KBM-7 (cell line): ENCODE measurements at regions not wholly inside any gene's neighbourhood (a gene's known extent, or its start where the extent isn't known, plus 50 kb on each side); places are given as distances from the start of the nearest gene placed in this dataset.
A peak's percentile ranks its signal among the peaks of the same experiment; 100 is the strongest.
"Not testable (repeated sequence)": the region's sequence is repeated elsewhere in the genome, so short reads cannot be mapped to it uniquely, and the experiment has no call there.

Experiments used
- DNase-seq: peaks from one replicate; pipeline ENCODE4 v3.0.0-alpha.2; 2015
- in situ Hi-C: fragments of 300-500 bp; cut with MboI; formaldehyde crosslinking; loops from 2 replicates; pipeline ENCODE4 v1.14.3; 2020; ENCODE audit warnings: low sequenced_read_pairs, low pct_unique_long_range_greater_than_20kb, mixed read lengths

GRCh38 chr2:193836424-193837006 lies 1641.8 kb upstream of the TMEFF2 start:
- DNase-seq, in situ Hi-C loops: not testable (repeated sequence)

DNA sequence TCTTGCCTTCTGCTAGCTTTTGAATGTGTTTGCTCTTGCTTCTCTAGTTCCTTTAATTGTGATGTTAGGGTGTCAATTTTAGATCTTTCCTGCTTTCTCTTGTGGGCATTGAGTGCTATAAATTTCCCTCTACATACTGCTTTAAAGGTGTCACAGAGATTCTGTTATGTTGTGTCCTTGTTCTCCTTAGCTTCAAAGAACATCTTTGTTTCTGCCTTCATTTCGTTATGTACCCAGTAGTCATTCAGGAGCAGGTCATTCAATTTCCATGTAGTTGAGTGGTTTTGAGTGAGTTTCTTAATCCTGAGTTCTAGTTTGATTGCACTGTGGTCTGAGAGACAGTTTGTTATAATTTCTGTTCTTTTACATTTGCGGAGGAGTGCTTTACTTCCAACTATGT lies 1639.2 kb upstream of the TMEFF2 start:
- DNase-seq, in situ Hi-C loops: not testable (repeated sequence)

- no peak for DNase-seq
- in situ Hi-C loops = no loop called here
These were observed 1629.7 kb upstream of the TMEFF2 start for GRCh38 chr2:193824474-193824873.

GRCh38 chr2:193818801-193819499 lies 1624.2 kb upstream of the TMEFF2 start:
- DNase-seq = no peak
- in situ Hi-C loops = no loop called here

- DNase-seq = no peak
- in situ Hi-C loops = no loop called here
These were observed 1621.3 kb upstream of the TMEFF2 start for GRCh38 chr2:193816008-193816407.

GRCh38 chr2:193810533-193810932 lies 1615.8 kb upstream of the TMEFF2 start:
- in situ Hi-C loops = no loop called here
- DNase-seq = no peak

DNA sequence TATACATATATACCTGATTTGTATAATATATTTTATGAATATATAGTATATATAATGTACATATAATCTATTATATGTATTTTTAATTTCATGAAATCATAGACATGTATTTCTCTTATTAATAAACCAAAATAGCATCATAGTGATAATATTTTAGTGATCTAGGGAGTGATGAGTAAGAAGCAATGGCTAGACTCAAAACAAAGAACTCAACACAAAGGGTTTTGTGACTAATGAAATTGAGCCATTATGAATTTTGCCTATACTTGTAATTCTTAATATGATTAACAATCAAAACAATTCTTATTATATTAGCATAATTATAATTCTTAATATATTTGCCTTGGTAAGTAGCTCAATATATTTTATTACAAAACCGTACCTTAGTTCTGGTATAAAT lies 1614.1 kb upstream of the TMEFF2 start:
- DNase-seq = no peak
- in situ Hi-C loops = no loop called here

DNA sequence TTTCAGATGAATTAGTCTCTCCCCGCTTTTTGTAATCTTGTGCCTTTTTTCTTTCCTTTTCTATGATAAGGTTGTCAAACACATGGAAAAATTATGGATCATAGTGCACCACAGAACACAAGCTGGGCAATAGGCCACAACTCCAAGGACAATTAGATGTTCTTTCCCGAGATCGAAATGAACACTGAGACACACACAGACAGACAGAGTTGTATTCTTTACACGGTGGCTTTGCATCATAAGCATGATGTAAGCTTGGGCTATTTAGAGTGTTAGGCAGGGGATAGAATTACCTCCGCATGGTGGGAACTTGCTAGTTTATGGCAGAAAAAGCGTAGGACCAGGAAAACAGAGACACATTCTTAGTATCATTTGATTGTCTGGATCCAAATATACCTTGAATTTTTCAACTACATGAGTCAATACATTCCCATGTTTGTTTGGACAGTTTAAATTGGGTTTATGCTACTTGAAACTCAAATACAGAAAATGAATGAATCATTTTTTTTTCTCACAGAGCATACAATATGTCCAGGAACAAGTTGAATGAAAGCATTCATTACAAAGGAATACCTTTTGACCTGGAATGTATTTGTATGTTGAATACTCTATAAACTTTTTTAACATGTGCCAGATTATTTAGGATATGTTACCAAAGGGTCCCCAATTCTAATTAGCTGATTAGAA lies 1611.5 kb upstream of the TMEFF2 start:
- in situ Hi-C loops = no loop called here
- no peak for DNase-seq

GRCh38 chr2:193796847-193797246 lies 1602.1 kb upstream of the TMEFF2 start:
- in situ Hi-C loops = no loop called here
- DNase-seq = no peak

- in situ Hi-C loops = no loop called here
- no peak for DNase-seq
These were observed 1599.2 kb upstream of the TMEFF2 start for GRCh38 chr2:193793914-193794313.

- no peak for DNase-seq
- in situ Hi-C loops = no loop called here
These were observed 1588.9 kb upstream of the TMEFF2 start for GRCh38 chr2:193783681-193784080.

DNA sequence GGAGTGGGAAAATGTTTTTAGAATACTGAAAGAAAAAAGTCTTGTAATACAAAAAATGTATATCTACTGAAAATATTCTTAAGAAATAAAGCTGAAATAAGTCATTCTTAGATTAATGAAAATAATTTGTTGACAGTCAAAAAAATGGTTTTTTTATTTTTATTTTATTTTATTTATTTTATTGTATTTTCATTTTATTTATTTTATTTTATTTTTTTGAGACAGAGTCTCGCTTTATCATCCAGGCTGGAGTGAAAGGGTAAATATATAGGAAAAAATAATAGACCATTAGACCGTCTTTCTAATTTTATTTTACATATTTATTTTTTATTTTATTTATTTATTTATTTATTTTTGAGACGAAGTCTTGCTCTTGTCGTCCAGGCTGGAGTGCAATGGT lies 1583.6 kb upstream of the TMEFF2 start:
- in situ Hi-C loops = no loop called here
- DNase-seq = no peak

DNA sequence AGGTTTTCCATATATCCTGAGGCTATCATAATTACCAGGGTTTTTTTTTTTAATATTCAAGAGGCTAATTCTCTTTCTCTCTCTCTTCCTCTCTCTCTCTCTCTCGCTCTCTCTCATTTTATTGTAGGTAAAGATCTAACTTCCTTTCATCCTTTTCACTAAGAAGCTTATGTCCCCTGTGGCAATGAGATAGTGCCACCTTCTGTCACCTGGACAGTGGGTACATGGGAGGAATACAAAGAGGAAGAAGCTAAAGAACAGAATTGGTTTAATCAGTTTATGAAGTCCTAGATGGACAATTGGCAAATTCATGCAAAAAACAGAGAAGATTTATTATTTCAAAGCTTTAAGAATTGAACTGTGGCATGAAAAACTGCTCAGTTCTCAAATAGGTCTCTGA lies 1582.3 kb upstream of the TMEFF2 start:
- in situ Hi-C loops = no loop called here
- DNase-seq = no peak

DNA sequence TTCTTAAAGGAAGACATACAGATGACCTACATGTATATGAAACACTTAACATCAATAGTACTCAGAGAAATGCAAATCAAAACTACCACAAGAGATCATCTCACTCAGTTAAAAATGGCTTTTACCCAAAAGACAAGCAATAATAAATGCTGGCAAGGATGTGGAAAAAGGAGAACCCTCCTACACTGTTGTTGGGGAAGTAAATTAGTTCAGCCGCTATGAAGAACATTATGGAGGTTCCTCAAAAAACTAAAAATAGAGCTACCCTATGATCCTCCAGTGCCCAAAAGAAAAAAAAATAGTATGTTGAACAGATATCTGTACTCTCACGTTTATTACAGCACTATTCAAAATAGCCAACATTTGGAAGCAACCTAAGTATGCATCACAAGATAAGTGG lies 1579.4 kb upstream of the TMEFF2 start:
- in situ Hi-C loops = no loop called here
- peak; percentile 75 for DNase-seq

- in situ Hi-C loops = no loop called here
- no peak for DNase-seq
These were observed 1556.6 kb upstream of the TMEFF2 start for GRCh38 chr2:193751299-193751698.

DNA sequence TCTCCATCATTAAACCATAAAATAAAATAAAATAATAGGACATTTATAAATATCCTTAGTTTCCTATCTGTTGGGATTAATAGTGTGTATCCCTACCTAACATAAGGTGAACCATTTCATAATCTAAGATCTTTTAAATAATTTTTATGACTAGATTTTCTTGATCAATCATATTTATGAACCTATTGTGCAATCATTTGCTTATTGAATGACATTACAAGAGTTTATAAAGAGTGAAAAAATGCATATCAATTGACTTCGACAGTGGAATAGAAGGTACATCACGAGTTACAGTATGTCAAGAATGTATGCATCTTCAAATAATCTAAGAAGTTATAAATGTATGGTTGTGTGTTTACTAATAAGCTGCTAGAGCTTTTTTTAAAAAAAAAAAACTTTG lies 1554.8 kb upstream of the TMEFF2 start:
- in situ Hi-C loops = no loop called here
- no peak for DNase-seq

GRCh38 chr2:193743089-193743488 lies 1548.4 kb upstream of the TMEFF2 start:
- in situ Hi-C loops = no loop called here

DNA sequence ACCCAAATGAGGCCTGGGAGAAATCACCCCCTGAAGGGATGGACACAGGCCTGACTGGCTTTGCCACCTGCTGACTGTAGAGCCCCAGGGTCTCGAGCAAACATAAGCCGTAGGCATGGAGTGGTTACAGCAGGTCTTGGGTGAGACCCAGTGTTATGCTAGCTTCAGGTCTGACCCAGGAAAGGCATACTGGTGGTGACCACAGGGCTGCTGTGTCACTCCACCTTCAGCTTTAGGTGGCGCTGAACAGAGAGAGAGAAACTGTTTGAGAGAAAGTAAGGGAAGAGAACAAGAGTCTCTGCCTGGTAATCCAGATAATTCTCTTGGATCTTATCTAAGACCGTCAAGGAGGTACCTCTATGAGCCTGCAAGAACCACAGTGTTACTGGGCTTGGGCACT lies 1544.2 kb upstream of the TMEFF2 start:
- in situ Hi-C loops = no loop called here

More at GRCh38 chr2:193743089-193743488, 1548.4 kb upstream of the TMEFF2 start:
- DNase-seq = no peak

GRCh38 chr2:193712912-193713311 lies 1518.2 kb upstream of the TMEFF2 start:
- no peak for DNase-seq
- in situ Hi-C loops = no loop called here

More for the DNA sequence above, 1544.2 kb upstream of the TMEFF2 start:
- no peak for DNase-seq

DNA sequence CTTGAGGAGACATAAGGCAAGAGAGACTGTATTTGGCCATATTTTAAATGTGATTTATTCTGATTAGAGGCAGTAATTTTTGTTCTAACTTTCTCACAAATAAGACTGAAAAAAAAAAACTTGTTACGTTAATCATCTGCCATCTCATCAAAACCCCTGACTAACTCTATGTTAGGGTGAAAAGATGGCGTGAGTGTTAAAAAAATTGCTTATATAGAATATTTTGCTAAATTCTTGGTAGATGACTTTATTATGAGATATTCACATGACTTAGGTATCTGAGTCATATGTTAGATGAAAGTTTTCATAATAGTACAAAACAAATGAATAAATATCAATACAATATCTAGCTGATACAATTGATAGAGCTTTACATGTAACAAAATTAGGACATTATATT lies 1508.7 kb upstream of the TMEFF2 start:
- in situ Hi-C loops = no loop called here
- no peak for DNase-seq
